A549 (cell line): ENCODE measurements at regions not wholly inside any gene's neighbourhood (a gene's known extent, or its start where the extent isn't known, plus 50 kb on each side); places are given as distances from the start of the nearest gene placed in this dataset.

Source experiments
- ATAC-seq, 2 experiments: fragments of 200-7000 bp in 1 of 2; fragments of >200 bp in 1 of 2; cut with Nextera tagmentation in 1 of 2; cut with Tn5 transposase in 1 of 2; 3 replicates each; pipeline versions ENCODE4 v1.8.0 to v1.9.1; 2018 to 2020; ENCODE audit warnings: mild to moderate bottlenecking in 1 of 2, moderate library complexity in 1 of 2
- CTCF ChIA-PET: fragments of 300-600 bp; sonication (Branson Sonifier 250); formaldehyde crosslinking; extraction: SDS; loops from one replicate; lab custom pipeline; 2021; ENCODE audit warnings: antibody characterized with exemption, inconsistent platforms; lab: Yijun Ruan, JAX
- POLR2A ChIA-PET: fragments of 350-600 bp; formaldehyde crosslinking; extraction: SDS; loops from one replicate; lab custom pipeline; 2021; ENCODE audit warnings: antibody characterized with exemption, inconsistent platforms; lab: Yijun Ruan, JAX
- DNase-seq, 2 experiments: peaks; one replicate each; pipeline versions ENCODE4 v3.0.0 to v3.0.0-alpha.2; 2011 to 2016; ENCODE audit warnings: low read depth in 1 of 2, low spot score in 1 of 2
- FAIRE-seq: peaks from 2 replicates; lab custom pipeline; 2011; peaks lifted over from hg19 to GRCh38; lab: Jason Lieb, UNC
- H3K27ac ChIP-seq, 2 experiments: fragments of >200 bp; sonication (Bioruptor Twin); formaldehyde crosslinking; 3 replicates each; pipeline ENCODE4 v1.5.1; 2016 to 2017
- H3K4me1 ChIP-seq: fragments of >200 bp; sonication (Bioruptor Twin); formaldehyde crosslinking; 3 replicates; pipeline ENCODE4 v1.6.1; 2016
- H3K4me2 ChIP-seq: fragments of >200 bp; sonication (Bioruptor Twin); formaldehyde crosslinking; 3 replicates; pipeline ENCODE4 v1.6.1; 2016
- H3K4me3 ChIP-seq: fragments of >200 bp; sonication (Bioruptor Twin); formaldehyde crosslinking; 3 replicates; pipeline ENCODE4 v1.5.1; 2016
- H3K9me3 ChIP-seq: fragments of >200 bp; sonication (Bioruptor Twin); formaldehyde crosslinking; 3 replicates; pipeline ENCODE4 v1.6.1; 2016
- BHLHE40 ChIP-seq: IDR thresholded peaks from 2 replicates; pipeline ENCODE4 v1.6.1; 2012; ENCODE audit warnings: low read depth, low read length, inconsistent platforms
- CBX2 ChIP-seq: fragments of 200-600 bp; sonication (generic); IDR thresholded peaks from 2 replicates; pipeline ENCODE4 v1.6.1; 2016; ENCODE audit warnings: low read depth, mild to moderate bottlenecking, borderline replicate concordance
- EHMT2 ChIP-seq: fragments of 200-600 bp; sonication (generic); IDR thresholded peaks from 2 replicates; pipeline ENCODE4 v1.6.1; 2016; ENCODE audit warnings: antibody characterized with exemption, low read depth, mild to moderate bottlenecking, moderate library complexity
- FOXS1 ChIP-seq: fragments of 250-450 bp; sonication (Bioruptor Pico); IDR thresholded peaks from 2 replicates; pipeline ENCODE4 v1.5.0; 2020; ENCODE audit warnings: mild to moderate bottlenecking, moderate library complexity
- HOXA7 ChIP-seq: fragments of 250-450 bp; sonication (Bioruptor Pico); IDR thresholded peaks from 2 replicates; pipeline ENCODE4 v1.5.0; 2020; ENCODE audit warnings: mild to moderate bottlenecking, moderate library complexity
- HOXB13 ChIP-seq: fragments of 250-450 bp; sonication (Bioruptor Pico); IDR thresholded peaks from 2 replicates; pipeline ENCODE4 v1.5.0; 2020; ENCODE audit warnings: low read depth, mild to moderate bottlenecking, moderate library complexity
- HOXB5 ChIP-seq: fragments of 250-450 bp; sonication (Bioruptor Pico); IDR thresholded peaks from 2 replicates; pipeline ENCODE4 v1.5.0; 2020; ENCODE audit warnings: mild to moderate bottlenecking, moderate library complexity
- JUNB ChIP-seq: fragments of >200 bp; sonication (Bioruptor Twin); formaldehyde crosslinking; IDR thresholded peaks from 2 replicates; pipeline ENCODE4 v1.6.1; 2016
- KDM1A ChIP-seq: fragments of 200-600 bp; sonication (generic); IDR thresholded peaks from 2 replicates; pipeline ENCODE4 v1.6.1; 2016; ENCODE audit warnings: low read depth, mild to moderate bottlenecking
- MAZ ChIP-seq: fragments of 150-350 bp; IDR thresholded peaks from 2 replicates; pipeline ENCODE4 v1.6.1; 2014; ENCODE audit warnings: antibody characterized with exemption, low read depth, low read length, borderline replicate concordance
- NFE2L2 ChIP-seq: fragments of 150-350 bp; conservative IDR thresholded peaks from 2 replicates; pipeline ENCODE4 v1.6.1; 2014; ENCODE audit warnings: low read length
- PHF8 ChIP-seq: fragments of 200-600 bp; sonication (generic); IDR thresholded peaks from 2 replicates; pipeline ENCODE4 v1.6.1; 2016; ENCODE audit warnings: low read depth, mild to moderate bottlenecking, antibody characterized with exemption, moderate library complexity, borderline replicate concordance
- POLR2AphosphoS2 ChIP-seq: conservative IDR thresholded peaks from 2 replicates; pipeline ENCODE4 v1.6.1; 2012; ENCODE audit warnings: low read length, improper control_type of control experiment, inconsistent platforms
- RAD21 ChIP-seq, 2 experiments: fragments of >200 bp in 1 of 2; sonication (Bioruptor Twin) in 1 of 2; formaldehyde crosslinking in 1 of 2; IDR thresholded peaks in 1 of 2; conservative IDR thresholded peaks in 1 of 2; 2 replicates in 1 of 2; 3 replicates in 1 of 2; pipeline ENCODE4 v1.6.1; 2012 to 2018; ENCODE audit warnings: inconsistent platforms in 1 of 2
- RARB ChIP-seq: fragments of 250-450 bp; sonication (Bioruptor Pico); IDR thresholded peaks from 2 replicates; pipeline ENCODE4 v1.8.0; 2021; ENCODE audit warnings: mild to moderate bottlenecking, moderate library complexity
- RCOR1 ChIP-seq: fragments of 150-350 bp; IDR thresholded peaks from 2 replicates; pipeline ENCODE4 v1.6.1; 2014; ENCODE audit warnings: antibody characterized with exemption, low read length, low read depth
- RNF2 ChIP-seq: fragments of 200-600 bp; sonication (generic); IDR thresholded peaks from 2 replicates; pipeline ENCODE4 v1.6.1; 2016; ENCODE audit warnings: low read depth, mild to moderate bottlenecking, antibody characterized with exemption, moderate library complexity, borderline replicate concordance
- SMC3 ChIP-seq: fragments of >200 bp; sonication (Bioruptor Twin); formaldehyde crosslinking; IDR thresholded peaks from 3 replicates; pipeline ENCODE4 v1.6.1; 2018; ENCODE audit warnings: inconsistent platforms
- TFCP2L1 ChIP-seq: fragments of 250-450 bp; sonication (Bioruptor Pico); IDR thresholded peaks from 2 replicates; pipeline ENCODE4 v1.5.0; 2021; ENCODE audit warnings: mild to moderate bottlenecking
- ZC3H11A ChIP-seq: fragments of 450-650 bp; IDR thresholded peaks from 2 replicates; pipeline ENCODE4 v1.6.1; 2014; ENCODE audit warnings: antibody characterized with exemption, mild to moderate bottlenecking
- ZNF302 ChIP-seq: fragments of 250-450 bp; sonication (Bioruptor Pico); IDR thresholded peaks from 2 replicates; pipeline ENCODE4 v1.9.0; 2021; ENCODE audit warnings: inconsistent platforms, mild to moderate bottlenecking, moderate library complexity
- ZSCAN20 ChIP-seq: fragments of 250-450 bp; sonication (Bioruptor Pico); IDR thresholded peaks from 2 replicates; pipeline ENCODE4 v1.8.0; 2022; ENCODE audit warnings: mild to moderate bottlenecking, moderate library complexity
- WGBS: methylation state at CpG from one replicate; pipeline ENCODE4 v1.1.6; 2017; ENCODE audit errors: missing lambda C conversion rate; 5-methylcytosine and 5-hydroxymethylcytosine counted together
- TF ChIP-seq, protein P1 (sequence below): fragments of >200 bp; sonication (Bioruptor Twin); formaldehyde crosslinking; IDR thresholded peaks from 3 replicates; pipeline ENCODE4 v1.5.1; 2016
- TF ChIP-seq, protein P2 (sequence below): IDR thresholded peaks from 2 replicates; pipeline ENCODE4 v1.6.1; 2012
- TF ChIP-seq, protein P3 (sequence below): IDR thresholded peaks from 2 replicates; pipeline ENCODE4 v1.6.1; 2012

DNA sequence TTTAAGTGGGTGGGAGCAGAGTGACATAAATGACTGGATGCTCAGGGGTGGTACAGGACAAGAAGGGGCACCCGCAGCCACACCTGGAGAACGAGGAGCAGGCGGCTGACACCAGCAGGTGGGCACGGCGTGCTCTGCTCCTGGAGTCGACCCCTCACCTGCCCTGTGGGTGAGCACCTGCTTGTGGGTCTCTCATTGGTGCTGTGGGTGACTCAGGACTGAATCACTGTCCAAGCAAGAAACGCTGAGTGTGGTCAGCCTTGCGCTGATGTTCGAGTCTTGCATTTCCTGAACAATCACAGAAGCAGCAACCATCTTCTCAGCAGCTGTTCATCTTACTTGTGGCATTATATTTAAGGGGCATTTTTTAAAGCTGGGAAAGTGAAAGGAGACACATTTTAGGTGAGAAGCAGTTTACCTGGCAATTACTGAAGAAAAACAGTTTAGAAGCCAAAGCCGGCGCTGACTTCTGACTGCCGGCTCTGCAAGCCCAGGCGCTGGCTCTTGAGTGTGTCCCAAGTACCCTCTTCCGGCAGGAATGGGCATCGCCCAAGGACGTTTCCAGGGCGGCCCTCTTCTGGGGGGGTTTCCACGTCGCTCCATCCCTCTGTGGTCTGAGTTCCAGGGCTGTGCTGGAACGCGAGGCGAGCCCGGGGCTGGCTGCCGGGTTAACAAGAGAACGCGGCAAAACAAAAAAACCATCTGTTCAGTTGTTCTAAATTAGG, 145.2 kb upstream of the PFKP start:
- DNase-seq (peak; percentile 55 to 60), FAIRE-seq (no peak), ATAC-seq (peak; percentile 79 to 93)
- Histone ChIP-seq H3K4me3 (0 out of 3 replicates have a peak overlapping the region, but pooled peaks have one; percentile 8), H3K9me3 (no peaks in the 10 kb centered on the region), H3K27ac (no peak overlapping the region), H3K4me1 (no peaks in the 10 kb centered on the region; the same call in 2 of the 3 replicates), H3K4me2 (peak overlapping the region; percentile 64)
- CTCF ChIA-PET: interaction anchor here (0.7 to 12.8 kb wide), 9 partner anchors 9 to 1756 kb away, joined by 3 to 212 read pairs (median 3); no protein-coding TSS in a partner anchor
- 9% methylated on average over 24 of the region's 26 CpGs for WGBS
- TF ChIP-seq RAD21 (conservative IDR thresholded peaks at IDR 0.05 in 1 of 2, IDR thresholded peaks at IDR 0.05 in 1 of 2) (peak; percentile 60 to 70), CBX2 (no peak), JUNB (no peak), RCOR1 (no peak), POLR2AphosphoS2 (no peak), SMC3 (peak; percentile 36; the same call in 1 of the 3 replicates)
- TF ChIP-seq, protein P1, sequence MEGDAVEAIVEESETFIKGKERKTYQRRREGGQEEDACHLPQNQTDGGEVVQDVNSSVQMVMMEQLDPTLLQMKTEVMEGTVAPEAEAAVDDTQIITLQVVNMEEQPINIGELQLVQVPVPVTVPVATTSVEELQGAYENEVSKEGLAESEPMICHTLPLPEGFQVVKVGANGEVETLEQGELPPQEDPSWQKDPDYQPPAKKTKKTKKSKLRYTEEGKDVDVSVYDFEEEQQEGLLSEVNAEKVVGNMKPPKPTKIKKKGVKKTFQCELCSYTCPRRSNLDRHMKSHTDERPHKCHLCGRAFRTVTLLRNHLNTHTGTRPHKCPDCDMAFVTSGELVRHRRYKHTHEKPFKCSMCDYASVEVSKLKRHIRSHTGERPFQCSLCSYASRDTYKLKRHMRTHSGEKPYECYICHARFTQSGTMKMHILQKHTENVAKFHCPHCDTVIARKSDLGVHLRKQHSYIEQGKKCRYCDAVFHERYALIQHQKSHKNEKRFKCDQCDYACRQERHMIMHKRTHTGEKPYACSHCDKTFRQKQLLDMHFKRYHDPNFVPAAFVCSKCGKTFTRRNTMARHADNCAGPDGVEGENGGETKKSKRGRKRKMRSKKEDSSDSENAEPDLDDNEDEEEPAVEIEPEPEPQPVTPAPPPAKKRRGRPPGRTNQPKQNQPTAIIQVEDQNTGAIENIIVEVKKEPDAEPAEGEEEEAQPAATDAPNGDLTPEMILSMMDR: peak; percentile 41; the same call in 2 of the 3 replicates
- POLR2A ChIA-PET: no interaction called here

- no peak overlapping the region for H3K4me3 ChIP-seq
- H3K4me1 ChIP-seq: no peaks in the 10 kb centered on the region; the same call in 2 of the 3 replicates
- FAIRE-seq (no peak), ATAC-seq (no peak), DNase-seq (no peak)
- ChIA-PET CTCF (interaction anchor here (1.0 to 12.8 kb wide), 6 partner anchors 8 to 125 kb away, joined by 3 to 212 read pairs (median 4); no protein-coding TSS in a partner anchor), POLR2A (no interaction called here)
- no peak overlapping the region for H3K27ac ChIP-seq
- H3K4me2 ChIP-seq: no peak overlapping the region
- 18% methylated on average over 6 of the region's 6 CpGs for WGBS
- no peak for TF ChIP-seq ZC3H11A
- TF ChIP-seq FOXS1 (CRISPR knock-in tag): no peak
- TF ChIP-seq, protein P2, sequence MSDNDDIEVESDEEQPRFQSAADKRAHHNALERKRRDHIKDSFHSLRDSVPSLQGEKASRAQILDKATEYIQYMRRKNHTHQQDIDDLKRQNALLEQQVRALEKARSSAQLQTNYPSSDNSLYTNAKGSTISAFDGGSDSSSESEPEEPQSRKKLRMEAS: no peak
- no peak for TF ChIP-seq TFCP2L1 (CRISPR knock-in tag)
- TF ChIP-seq HOXB5 (CRISPR knock-in tag): no peak
- no peak for TF ChIP-seq RNF2
- TF ChIP-seq MAZ: no peak
- TF ChIP-seq HOXA7: no peak
- no peak for TF ChIP-seq BHLHE40
- TF ChIP-seq EHMT2: no peak
- no peak for TF ChIP-seq RAD21 (conservative IDR thresholded peaks at IDR 0.05 in 1 of 2, IDR thresholded peaks at IDR 0.05 in 1 of 2)
- TF ChIP-seq HOXB13 (CRISPR knock-in tag): no peak
- TF ChIP-seq NFE2L2: no peak
- no peak for TF ChIP-seq PHF8
- no peak for TF ChIP-seq ZSCAN20
- TF ChIP-seq KDM1A: no peak
- TF ChIP-seq, protein P3, sequence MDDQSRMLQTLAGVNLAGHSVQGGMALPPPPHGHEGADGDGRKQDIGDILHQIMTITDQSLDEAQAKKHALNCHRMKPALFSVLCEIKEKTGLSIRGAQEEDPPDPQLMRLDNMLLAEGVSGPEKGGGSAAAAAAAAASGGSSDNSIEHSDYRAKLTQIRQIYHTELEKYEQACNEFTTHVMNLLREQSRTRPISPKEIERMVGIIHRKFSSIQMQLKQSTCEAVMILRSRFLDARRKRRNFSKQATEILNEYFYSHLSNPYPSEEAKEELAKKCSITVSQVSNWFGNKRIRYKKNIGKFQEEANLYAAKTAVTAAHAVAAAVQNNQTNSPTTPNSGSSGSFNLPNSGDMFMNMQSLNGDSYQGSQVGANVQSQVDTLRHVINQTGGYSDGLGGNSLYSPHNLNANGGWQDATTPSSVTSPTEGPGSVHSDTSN: no peak
- TF ChIP-seq RARB (CRISPR knock-in tag): no peak
- no peak for TF ChIP-seq ZNF302 (CRISPR knock-in tag)
- no peaks in the 10 kb centered on the region for H3K9me3 ChIP-seq
These were observed 146.7 kb upstream of the PFKP start for GRCh38 chr10:2920637-2921036.
